Loucy (cell line): ENCODE measurements at regions not wholly inside any gene's neighbourhood (a gene's known extent, or its start where the extent isn't known, plus 50 kb on each side); places are given as distances from the start of the nearest gene placed in this dataset.
A peak's percentile ranks its signal among the peaks of the same experiment; 100 is the strongest.

ENCODE experiments used
- H2AFZ ChIP-seq: fragments of 200-600 bp; sonication (generic); 2 replicates; pipeline ENCODE4 v1.6.0; 2016; ENCODE audit warnings: antibody characterized with exemption, mild to moderate bottlenecking, low read length, moderate library complexity
- H3F3A ChIP-seq: fragments of 200-600 bp; 2 replicates; pipeline ENCODE4 v1.6.0; 2016; ENCODE audit warnings: antibody characterized with exemption, low read depth, mild to moderate bottlenecking
- H3K27me3 ChIP-seq: fragments of 200-600 bp; sonication (generic); 2 replicates; pipeline ENCODE4 v1.6.1; 2014; ENCODE audit warnings: low read length, mild to moderate bottlenecking; ENCODE audit not compliant: insufficient read depth, poor library complexity, severe bottlenecking
- H3K36me3 ChIP-seq: fragments of 200-600 bp; sonication (generic); 2 replicates; pipeline ENCODE4 v1.6.1; 2016; ENCODE audit warnings: low read length; ENCODE audit not compliant: insufficient read depth
- H3K4me1 ChIP-seq: fragments of 200-600 bp; sonication (generic); 2 replicates; pipeline ENCODE4 v1.5.1; 2014; ENCODE audit warnings: low read length, mild to moderate bottlenecking; ENCODE audit not compliant: insufficient read depth, poor library complexity, severe bottlenecking
- H3K4me2 ChIP-seq: fragments of 200-600 bp; sonication (generic); 2 replicates; pipeline ENCODE4 v1.6.0; 2014; ENCODE audit warnings: antibody characterized with exemption, low read length, low read depth, mild to moderate bottlenecking; ENCODE audit not compliant: poor library complexity, severe bottlenecking
- H3K4me3 ChIP-seq: fragments of 200-600 bp; sonication (generic); 2 replicates; pipeline ENCODE4 v1.5.1; 2014; ENCODE audit warnings: low read length, mild to moderate bottlenecking, mixed read lengths; ENCODE audit not compliant: poor library complexity, severe bottlenecking
- H3K79me2 ChIP-seq: fragments of 200-600 bp; sonication (generic); 2 replicates; pipeline ENCODE4 v1.6.1; 2014; ENCODE audit warnings: low read length; ENCODE audit not compliant: insufficient read depth
- H3K9ac ChIP-seq: fragments of 200-600 bp; sonication (generic); 2 replicates; pipeline ENCODE4 v1.6.0; 2014; ENCODE audit warnings: mild to moderate bottlenecking, low read depth, low read length, moderate library complexity; ENCODE audit not compliant: poor library complexity, severe bottlenecking
- H3K9me2 ChIP-seq: fragments of 200-600 bp; sonication (generic); replicated peaks from 2 replicates; pipeline ENCODE4 v1.6.1; 2016; ENCODE audit warnings: low read depth, low read length, mixed read lengths
- H3K9me3 ChIP-seq: fragments of 200-600 bp; sonication (generic); 2 replicates; pipeline ENCODE4 v1.6.1; 2014; ENCODE audit warnings: mild to moderate bottlenecking, antibody characterized with exemption, low read length, low read depth; ENCODE audit not compliant: insufficient read depth
- H4K20me1 ChIP-seq: fragments of 200-600 bp; sonication (generic); 2 replicates; pipeline ENCODE4 v1.6.0; 2014; ENCODE audit warnings: antibody characterized with exemption, low read length, mild to moderate bottlenecking; ENCODE audit not compliant: insufficient read depth, poor library complexity, severe bottlenecking
- EZH2phosphoT487 ChIP-seq: fragments of 200-600 bp; IDR thresholded peaks from 2 replicates; pipeline ENCODE4 v1.6.1; 2018; ENCODE audit warnings: antibody characterized with exemption, mild to moderate bottlenecking, moderate library complexity, borderline replicate concordance
- TF ChIP-seq, protein P1 (sequence below): fragments of 200-600 bp; sonication (generic); conservative IDR thresholded peaks from 2 replicates; pipeline ENCODE4 v1.5.1; 2014; ENCODE audit warnings: mild to moderate bottlenecking, antibody characterized with exemption, low read length

DNA sequence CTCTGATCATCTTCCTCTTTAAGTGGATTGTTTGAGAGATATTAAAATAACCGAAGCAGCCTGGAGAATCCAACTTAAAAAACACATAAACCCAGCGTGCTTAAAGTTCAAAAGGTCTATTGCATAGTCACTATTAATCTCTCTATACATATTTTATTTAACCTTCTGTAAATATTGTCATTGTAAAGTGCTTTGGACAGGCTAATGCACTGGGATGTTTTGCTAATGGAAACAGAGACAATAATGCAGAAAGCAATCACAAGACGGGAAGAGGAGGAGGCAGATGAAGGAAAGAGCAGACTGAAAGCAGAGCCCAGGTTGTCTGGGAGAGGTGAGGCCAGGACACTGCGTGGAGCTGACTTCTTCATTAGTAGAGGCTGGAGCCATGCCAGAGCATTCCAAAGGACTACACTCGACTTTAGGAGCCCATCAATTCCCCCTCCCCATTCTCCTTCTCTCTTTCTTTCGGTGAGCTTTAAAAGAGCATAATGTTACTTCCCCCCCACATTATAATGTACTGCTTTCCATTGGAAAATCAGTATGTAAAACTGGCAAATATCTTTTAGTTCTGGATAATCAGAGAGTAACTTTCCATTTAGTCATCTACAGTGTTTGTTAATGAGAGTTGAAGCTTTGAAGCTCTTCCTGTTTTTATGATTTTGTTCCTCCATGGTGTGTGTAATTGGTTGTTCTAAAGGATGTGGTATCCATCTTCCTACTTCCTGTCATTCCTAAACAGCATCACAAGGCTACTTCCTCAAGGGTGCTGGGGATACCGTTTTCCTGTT, 307.3 kb upstream of the MPDZ start:
- Histone ChIP-seq H2AFZ (peak overlapping the region; percentile 36; the same call in 1 of the 2 replicates), H3K9ac (no peak overlapping the region), H3K27me3 (no peaks in the 10 kb centered on the region), H3K9me3 (no peaks in the 10 kb centered on the region), H3K4me1 (peaks cover 18% of the 10 kb centered on the region), H3K9me2 (no peaks in the 10 kb centered on the region), H3K4me3 (no peak overlapping the region), H4K20me1 (no peaks in the 10 kb centered on the region), H3K79me2 (no peaks in the 10 kb centered on the region), H3K36me3 (no peaks in the 10 kb centered on the region), H3F3A (no peaks in the 10 kb centered on the region), H3K4me2 (no peak overlapping the region)
- TF ChIP-seq, protein P1, sequence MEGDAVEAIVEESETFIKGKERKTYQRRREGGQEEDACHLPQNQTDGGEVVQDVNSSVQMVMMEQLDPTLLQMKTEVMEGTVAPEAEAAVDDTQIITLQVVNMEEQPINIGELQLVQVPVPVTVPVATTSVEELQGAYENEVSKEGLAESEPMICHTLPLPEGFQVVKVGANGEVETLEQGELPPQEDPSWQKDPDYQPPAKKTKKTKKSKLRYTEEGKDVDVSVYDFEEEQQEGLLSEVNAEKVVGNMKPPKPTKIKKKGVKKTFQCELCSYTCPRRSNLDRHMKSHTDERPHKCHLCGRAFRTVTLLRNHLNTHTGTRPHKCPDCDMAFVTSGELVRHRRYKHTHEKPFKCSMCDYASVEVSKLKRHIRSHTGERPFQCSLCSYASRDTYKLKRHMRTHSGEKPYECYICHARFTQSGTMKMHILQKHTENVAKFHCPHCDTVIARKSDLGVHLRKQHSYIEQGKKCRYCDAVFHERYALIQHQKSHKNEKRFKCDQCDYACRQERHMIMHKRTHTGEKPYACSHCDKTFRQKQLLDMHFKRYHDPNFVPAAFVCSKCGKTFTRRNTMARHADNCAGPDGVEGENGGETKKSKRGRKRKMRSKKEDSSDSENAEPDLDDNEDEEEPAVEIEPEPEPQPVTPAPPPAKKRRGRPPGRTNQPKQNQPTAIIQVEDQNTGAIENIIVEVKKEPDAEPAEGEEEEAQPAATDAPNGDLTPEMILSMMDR: no peak
- no peak for TF ChIP-seq EZH2phosphoT487

DNA sequence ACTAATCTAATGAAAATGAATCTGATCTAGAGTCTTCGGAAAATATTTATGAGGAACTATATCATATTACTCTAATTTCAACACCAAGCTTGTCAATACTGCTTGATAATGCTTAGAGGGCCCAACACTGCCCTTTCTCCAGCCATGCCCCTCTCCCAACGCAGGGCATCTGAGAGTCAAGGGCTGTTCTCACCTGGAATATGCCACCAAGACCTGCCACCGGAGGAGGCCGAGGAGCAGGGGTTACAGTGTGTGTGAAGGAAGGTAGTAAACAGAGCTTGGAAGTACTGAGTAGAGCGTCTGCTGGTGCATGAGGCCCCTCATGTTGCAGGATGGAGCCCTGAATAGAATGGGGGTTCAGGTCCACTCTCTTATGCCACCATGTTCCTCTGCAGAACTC, 301.3 kb upstream of the MPDZ start:
- TF ChIP-seq EZH2phosphoT487: no peak
- TF ChIP-seq, protein P1: no peak
- Histone ChIP-seq H4K20me1 (no peaks in the 10 kb centered on the region), H3K79me2 (no peaks in the 10 kb centered on the region), H3K4me1 (no peaks in the 10 kb centered on the region), H3K9me3 (no peaks in the 10 kb centered on the region), H3K36me3 (no peaks in the 10 kb centered on the region), H3K9me2 (no peaks in the 10 kb centered on the region), H3F3A (no peaks in the 10 kb centered on the region), H2AFZ (no peak overlapping the region), H3K27me3 (no peaks in the 10 kb centered on the region), H3K4me2 (no peak overlapping the region), H3K4me3 (no peak overlapping the region), H3K9ac (no peak overlapping the region)

DNA sequence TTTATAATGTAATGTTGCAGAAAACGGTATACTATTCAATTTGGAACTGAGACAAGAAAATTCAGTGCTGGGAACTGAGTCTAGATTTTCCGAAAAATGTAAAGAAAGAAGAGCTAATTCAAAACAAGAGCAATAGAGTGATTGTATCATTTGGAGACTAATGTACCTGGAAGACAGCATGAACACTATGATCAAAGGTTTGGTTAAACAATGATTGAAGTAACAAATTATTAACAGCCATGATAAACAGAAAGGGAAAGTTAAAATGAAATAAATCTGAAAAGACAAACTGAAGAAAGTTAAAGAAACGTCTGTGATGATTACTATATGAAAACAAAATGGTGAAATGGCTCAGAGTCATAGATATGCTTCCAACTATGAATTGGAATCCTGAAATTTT, 300.6 kb upstream of the MPDZ start:
- H3K9me3 ChIP-seq: no peaks in the 10 kb centered on the region

More for the DNA sequence above, 300.6 kb upstream of the MPDZ start:
- no peak for TF ChIP-seq EZH2phosphoT487
- TF ChIP-seq, protein P1: no peak
- Histone ChIP-seq H2AFZ (no peak overlapping the region), H3K27me3 (no peaks in the 10 kb centered on the region), H3K79me2 (no peaks in the 10 kb centered on the region), H3K36me3 (no peaks in the 10 kb centered on the region), H3K9me2 (no peaks in the 10 kb centered on the region), H4K20me1 (no peaks in the 10 kb centered on the region), H3K4me2 (no peak overlapping the region), H3K4me3 (no peak overlapping the region), H3K9ac (no peak overlapping the region), H3F3A (no peaks in the 10 kb centered on the region), H3K4me1 (no peaks in the 10 kb centered on the region)
